ENCODE measurements at regions not wholly inside any gene's neighbourhood (a gene's known extent, or its start where the extent isn't known, plus 50 kb on each side); places are given as distances from the start of the nearest gene placed in this dataset.

DNA sequence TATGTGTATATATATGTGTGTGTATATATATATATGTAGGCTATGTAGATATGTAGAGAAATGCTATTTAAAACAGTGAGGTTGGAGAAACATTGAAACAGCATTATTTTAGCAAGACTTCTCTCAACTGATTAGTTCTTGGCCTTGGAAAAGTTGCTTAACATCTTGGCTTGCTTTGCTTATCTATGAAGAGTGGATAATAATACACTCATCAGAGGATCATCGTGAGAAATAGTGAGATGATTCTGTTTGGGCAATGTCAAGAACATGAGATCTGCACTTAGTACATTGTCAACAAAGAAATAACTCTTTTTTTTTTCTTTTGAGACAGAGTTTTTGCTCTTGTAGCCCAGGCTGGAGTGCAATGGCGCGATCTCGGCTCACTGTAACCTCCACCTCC lies 128.3 kb downstream of the KLF5 start:
- BruUV-seq (replicated peaks): no TSS peak
- in situ Hi-C loops (cut with HindIII; ENCODE audit: low pct_unique_long_range_greater_than_20kb, low sequenced_read_pairs): no loop called here

DNA sequence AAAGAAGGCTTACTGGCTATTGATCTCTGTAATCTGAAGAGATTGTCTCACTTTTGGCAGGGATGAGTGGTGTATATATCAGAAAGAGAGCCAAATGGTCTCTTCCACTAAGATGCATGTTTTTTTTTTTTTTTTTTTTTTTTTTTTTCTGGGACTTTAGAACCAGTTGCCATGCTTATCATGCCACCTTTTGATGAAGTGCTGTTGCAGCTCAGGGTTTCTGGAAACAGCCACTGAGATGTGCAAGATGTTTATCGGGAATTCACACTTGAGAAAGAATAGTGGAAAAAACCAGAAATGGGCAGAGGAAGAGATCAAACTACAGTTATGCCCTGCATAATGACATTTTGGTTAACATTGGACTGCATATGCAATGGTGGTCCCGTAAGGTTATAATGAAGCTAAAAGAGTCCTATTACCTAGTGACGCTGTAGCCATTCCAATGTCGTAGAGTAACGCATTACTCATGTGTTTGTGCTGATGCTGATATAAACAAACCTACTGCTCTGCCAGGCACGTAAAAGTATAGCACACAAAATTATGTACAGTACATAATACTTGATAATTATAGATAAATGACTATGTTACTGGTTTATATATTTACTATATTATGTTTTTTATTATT lies 121.0 kb downstream of the KLF5 start:
- Histone ChIP-seq H3K27me3 (ENCODE audit: control insufficient read depth, insufficient read depth, low read length) (no peaks in the 10 kb centered on the region), H3K4me3 (ENCODE audit: low read depth in 2 of 2, low read length in 2 of 2) (no peak overlapping the region), H3K27ac (ENCODE audit: low read length) (no peak overlapping the region), H3K4me1 (ENCODE audit: control insufficient read depth, insufficient read depth, low read length) (no peaks in the 10 kb centered on the region), H3K9me3 (ENCODE audit: control insufficient read depth, insufficient read depth, low read depth, low read length) (no peaks in the 10 kb centered on the region), H3K36me3 (ENCODE audit: control insufficient read depth, insufficient read depth, low read length) (no peaks in the 10 kb centered on the region)
- in situ Hi-C loops (cut with HindIII; ENCODE audit: low pct_unique_long_range_greater_than_20kb, low sequenced_read_pairs) (no loop called here), intact Hi-C loops (cut with micrococcal nuclease; ENCODE audit: unreplicated experiment) (no loop called here)
- CTCF ChIA-PET: no interaction called here
- DNase-seq (ENCODE audit: low read depth, low spot score) (no peak), ATAC-seq (no peak)
- no TSS peak for BruUV-seq (replicated peaks)
- POLR2A ChIA-PET: no interaction called here
- TF ChIP-seq POLR2AphosphoS5 (IDR thresholded peaks at IDR 0.05; ENCODE audit: low read depth, low read length) (no peak), TCF7L2 (IDR thresholded peaks at IDR 0.05; ENCODE audit: low read depth, low read length) (no peak), SIN3A (IDR thresholded peaks at IDR 0.05; ENCODE audit: borderline replicate concordance, insufficient read depth, low read depth, low read length) (no peak)
- TF ChIP-seq, protein P1, sequence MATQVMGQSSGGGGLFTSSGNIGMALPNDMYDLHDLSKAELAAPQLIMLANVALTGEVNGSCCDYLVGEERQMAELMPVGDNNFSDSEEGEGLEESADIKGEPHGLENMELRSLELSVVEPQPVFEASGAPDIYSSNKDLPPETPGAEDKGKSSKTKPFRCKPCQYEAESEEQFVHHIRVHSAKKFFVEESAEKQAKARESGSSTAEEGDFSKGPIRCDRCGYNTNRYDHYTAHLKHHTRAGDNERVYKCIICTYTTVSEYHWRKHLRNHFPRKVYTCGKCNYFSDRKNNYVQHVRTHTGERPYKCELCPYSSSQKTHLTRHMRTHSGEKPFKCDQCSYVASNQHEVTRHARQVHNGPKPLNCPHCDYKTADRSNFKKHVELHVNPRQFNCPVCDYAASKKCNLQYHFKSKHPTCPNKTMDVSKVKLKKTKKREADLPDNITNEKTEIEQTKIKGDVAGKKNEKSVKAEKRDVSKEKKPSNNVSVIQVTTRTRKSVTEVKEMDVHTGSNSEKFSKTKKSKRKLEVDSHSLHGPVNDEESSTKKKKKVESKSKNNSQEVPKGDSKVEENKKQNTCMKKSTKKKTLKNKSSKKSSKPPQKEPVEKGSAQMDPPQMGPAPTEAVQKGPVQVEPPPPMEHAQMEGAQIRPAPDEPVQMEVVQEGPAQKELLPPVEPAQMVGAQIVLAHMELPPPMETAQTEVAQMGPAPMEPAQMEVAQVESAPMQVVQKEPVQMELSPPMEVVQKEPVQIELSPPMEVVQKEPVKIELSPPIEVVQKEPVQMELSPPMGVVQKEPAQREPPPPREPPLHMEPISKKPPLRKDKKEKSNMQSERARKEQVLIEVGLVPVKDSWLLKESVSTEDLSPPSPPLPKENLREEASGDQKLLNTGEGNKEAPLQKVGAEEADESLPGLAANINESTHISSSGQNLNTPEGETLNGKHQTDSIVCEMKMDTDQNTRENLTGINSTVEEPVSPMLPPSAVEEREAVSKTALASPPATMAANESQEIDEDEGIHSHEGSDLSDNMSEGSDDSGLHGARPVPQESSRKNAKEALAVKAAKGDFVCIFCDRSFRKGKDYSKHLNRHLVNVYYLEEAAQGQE (IDR thresholded peaks at IDR 0.05; ENCODE audit: insufficient read depth in 1 of 2, low read depth in 2 of 2, low read length in 1 of 2): no peak
- TF ChIP-seq, protein P2, sequence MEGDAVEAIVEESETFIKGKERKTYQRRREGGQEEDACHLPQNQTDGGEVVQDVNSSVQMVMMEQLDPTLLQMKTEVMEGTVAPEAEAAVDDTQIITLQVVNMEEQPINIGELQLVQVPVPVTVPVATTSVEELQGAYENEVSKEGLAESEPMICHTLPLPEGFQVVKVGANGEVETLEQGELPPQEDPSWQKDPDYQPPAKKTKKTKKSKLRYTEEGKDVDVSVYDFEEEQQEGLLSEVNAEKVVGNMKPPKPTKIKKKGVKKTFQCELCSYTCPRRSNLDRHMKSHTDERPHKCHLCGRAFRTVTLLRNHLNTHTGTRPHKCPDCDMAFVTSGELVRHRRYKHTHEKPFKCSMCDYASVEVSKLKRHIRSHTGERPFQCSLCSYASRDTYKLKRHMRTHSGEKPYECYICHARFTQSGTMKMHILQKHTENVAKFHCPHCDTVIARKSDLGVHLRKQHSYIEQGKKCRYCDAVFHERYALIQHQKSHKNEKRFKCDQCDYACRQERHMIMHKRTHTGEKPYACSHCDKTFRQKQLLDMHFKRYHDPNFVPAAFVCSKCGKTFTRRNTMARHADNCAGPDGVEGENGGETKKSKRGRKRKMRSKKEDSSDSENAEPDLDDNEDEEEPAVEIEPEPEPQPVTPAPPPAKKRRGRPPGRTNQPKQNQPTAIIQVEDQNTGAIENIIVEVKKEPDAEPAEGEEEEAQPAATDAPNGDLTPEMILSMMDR (IDR thresholded peaks at IDR 0.05): no peak

More for the DNA sequence above, 128.3 kb downstream of the KLF5 start:
- DNase-seq (ENCODE audit: low read depth, low spot score) (no peak), ATAC-seq (no peak)
- CTCF ChIA-PET: no interaction called here
- Histone ChIP-seq H3K4me3 (ENCODE audit: low read depth in 2 of 2, low read length in 2 of 2) (no peak overlapping the region), H3K36me3 (ENCODE audit: control insufficient read depth, insufficient read depth, low read length) (no peaks in the 10 kb centered on the region), H3K9me3 (ENCODE audit: control insufficient read depth, insufficient read depth, low read depth, low read length) (no peaks in the 10 kb centered on the region), H3K27me3 (ENCODE audit: control insufficient read depth, insufficient read depth, low read length) (no peaks in the 10 kb centered on the region), H3K4me1 (ENCODE audit: control insufficient read depth, insufficient read depth, low read length) (no peaks in the 10 kb centered on the region), H3K27ac (ENCODE audit: low read length) (no peak overlapping the region)
- intact Hi-C loops (cut with micrococcal nuclease; ENCODE audit: unreplicated experiment): no loop called here
- POLR2A ChIA-PET: no interaction called here
- TF ChIP-seq POLR2AphosphoS5 (IDR thresholded peaks at IDR 0.05; ENCODE audit: low read depth, low read length) (no peak), TCF7L2 (IDR thresholded peaks at IDR 0.05; ENCODE audit: low read depth, low read length) (no peak), SIN3A (IDR thresholded peaks at IDR 0.05; ENCODE audit: borderline replicate concordance, insufficient read depth, low read depth, low read length) (no peak)
- TF ChIP-seq, protein P2 (IDR thresholded peaks at IDR 0.05): no peak
- TF ChIP-seq, protein P1 (IDR thresholded peaks at IDR 0.05; ENCODE audit: insufficient read depth in 1 of 2, low read depth in 2 of 2, low read length in 1 of 2): no peak
